ENCODE measurements at regions not wholly inside any gene's neighbourhood (a gene's known extent, or its start where the extent isn't known, plus 50 kb on each side); places are given as distances from the start of the nearest gene placed in this dataset.

GRCh38 chr7:8938044-8938805 is 504.8 kb downstream of the NXPH1 start (continued):
- no peak for TF ChIP-seq ZMAT4 (CRISPR knock-in tag; IDR thresholded peaks at IDR 0.05)
- TF ChIP-seq ATF3 (CRISPR knock-in tag; conservative IDR thresholded peaks at IDR 0.05), result no peak
- no peak for TF ChIP-seq ELF4 (CRISPR knock-in tag; IDR thresholded peaks at IDR 0.05; ENCODE audit: low read depth)

DNA sequence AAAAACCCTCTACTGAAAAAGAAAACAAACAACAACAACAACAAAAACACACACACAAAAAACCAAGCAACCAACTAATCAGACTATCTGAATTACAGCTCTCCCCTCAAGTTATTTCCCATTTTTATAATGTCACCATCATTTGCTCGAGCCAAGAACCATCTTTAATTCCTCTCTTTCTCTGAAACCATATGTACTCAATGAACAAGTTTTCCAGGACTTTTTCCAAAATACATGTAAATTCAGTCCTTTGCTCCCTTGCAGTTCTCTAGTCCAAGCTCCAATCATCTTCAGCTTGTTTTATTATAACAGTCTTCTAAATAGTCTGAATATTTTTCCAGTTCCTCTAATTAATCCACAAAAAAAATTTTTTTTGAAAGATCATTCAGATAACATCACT is 506.0 kb downstream of the NXPH1 start:
- no peaks in the 10 kb centered on the region for H3K36me3 Mint-ChIP-seq
- DNase-seq (ENCODE audit: low spot score), result no peak
- H3K9me3 Mint-ChIP-seq, result no peaks in the 10 kb centered on the region
- ATAC-seq, result no peak
- no peaks in the 10 kb centered on the region for H3K27me3 Mint-ChIP-seq (ENCODE audit: low read depth)
- ChIA-PET POLR2A (no interaction called here), CTCF (no interaction called here)
- no peak overlapping the region for H3K4me3 Mint-ChIP-seq
- H3K4me1 Mint-ChIP-seq, result no peaks in the 10 kb centered on the region; the same call in 1 of the 2 replicates
- no peak for TF ChIP-seq SP1 (CRISPR knock-in tag; conservative IDR thresholded peaks at IDR 0.05)
- TF ChIP-seq ZNF423 (CRISPR knock-in tag; IDR thresholded peaks at IDR 0.05), result no peak
- no peak for TF ChIP-seq NR2C2 (CRISPR knock-in tag; IDR thresholded peaks at IDR 0.05)
- TF ChIP-seq TEAD1 (CRISPR knock-in tag; IDR thresholded peaks at IDR 0.05), result no peak
- no peak for TF ChIP-seq ZBTB21 (CRISPR knock-in tag; IDR thresholded peaks at IDR 0.05; ENCODE audit: borderline replicate concordance)
- TF ChIP-seq ZMAT4 (CRISPR knock-in tag; IDR thresholded peaks at IDR 0.05), result no peak
- no peak for TF ChIP-seq HMGXB4 (CRISPR knock-in tag; IDR thresholded peaks at IDR 0.05)
- TF ChIP-seq NFE2L1 (CRISPR knock-in tag; IDR thresholded peaks at IDR 0.05), result no peak
- TF ChIP-seq, protein P1, sequence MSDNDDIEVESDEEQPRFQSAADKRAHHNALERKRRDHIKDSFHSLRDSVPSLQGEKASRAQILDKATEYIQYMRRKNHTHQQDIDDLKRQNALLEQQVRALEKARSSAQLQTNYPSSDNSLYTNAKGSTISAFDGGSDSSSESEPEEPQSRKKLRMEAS (CRISPR knock-in tag; IDR thresholded peaks at IDR 0.05), result no peak
- no peak for TF ChIP-seq FOXP4 (CRISPR knock-in tag; IDR thresholded peaks at IDR 0.05)
- TF ChIP-seq NFYB (CRISPR knock-in tag; conservative IDR thresholded peaks at IDR 0.05; ENCODE audit: low read depth), result no peak
- TF ChIP-seq CTCF (IDR thresholded peaks at IDR 0.05), result no peak
- TF ChIP-seq TCF7 (CRISPR knock-in tag; IDR thresholded peaks at IDR 0.05; ENCODE audit: low read depth), result no peak
- TF ChIP-seq ZNF263 (CRISPR knock-in tag; IDR thresholded peaks at IDR 0.05; ENCODE audit: low read depth), result no peak
- no peak for TF ChIP-seq STAT6 (CRISPR knock-in tag; conservative IDR thresholded peaks at IDR 0.05; ENCODE audit: low read depth)
- no peak for TF ChIP-seq CREM (CRISPR knock-in tag; IDR thresholded peaks at IDR 0.05)
- no peak for TF ChIP-seq ZNF671 (CRISPR knock-in tag; IDR thresholded peaks at IDR 0.05)
- no peak overlapping the region; the same call in 1 of the 2 replicates for H3K27ac Mint-ChIP-seq

All from WTC11 (cell line).